ENCODE measurements at regions not wholly inside any gene's neighbourhood (a gene's known extent, or its start where the extent isn't known, plus 50 kb on each side); places are given as distances from the start of the nearest gene placed in this dataset.

DNA sequence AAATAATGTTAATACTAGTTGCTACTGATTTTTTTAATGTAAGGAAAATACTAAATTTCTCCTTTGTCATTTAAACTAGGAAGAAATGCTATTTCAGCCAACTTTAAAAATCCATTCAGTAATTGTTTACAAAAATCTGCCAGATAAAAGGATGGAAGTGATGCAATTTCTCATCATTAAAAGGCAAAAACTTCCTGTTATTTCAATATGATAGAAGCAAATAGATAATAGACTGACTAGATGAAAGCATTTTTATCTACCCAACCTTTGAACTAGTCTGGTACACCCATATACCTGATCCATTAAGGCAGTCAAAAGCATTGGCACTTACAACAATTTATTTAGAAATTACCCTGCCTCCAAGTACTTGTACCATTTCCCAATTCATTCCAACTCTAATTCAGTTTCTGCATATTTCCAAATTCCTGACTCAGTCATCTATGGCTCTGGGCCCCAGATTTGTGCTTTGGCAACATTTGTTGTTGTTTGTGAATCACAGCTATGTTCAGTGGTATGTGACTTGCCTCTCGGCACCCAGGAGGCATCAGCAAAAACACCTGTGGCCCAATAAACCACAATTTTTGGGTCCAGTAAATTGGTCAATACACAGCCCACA is 482.6 kb upstream of the SEMA3A start:
- Histone ChIP-seq H3K9me3 (ENCODE audit: control insufficient read depth, insufficient read depth, low read length) (no peaks in the 10 kb centered on the region), H3K27ac (ENCODE audit: low read depth, low read length) (no peak overlapping the region), H3K27me3 (ENCODE audit: control insufficient read depth, insufficient read depth, low read length) (no peaks in the 10 kb centered on the region), H3K4me3 (ENCODE audit: low read depth, low read length) (no peak overlapping the region), H3K36me3 (ENCODE audit: control insufficient read depth, insufficient read depth, low read length) (no peaks in the 10 kb centered on the region), H3K4me1 (ENCODE audit: control insufficient read depth, insufficient read depth, low read length) (no peaks in the 10 kb centered on the region)
- DNase-seq (ENCODE audit: low read depth in 4 of 6, low spot score in 6 of 6): no peak
- WGBS (ENCODE audit: insufficient coverage): no CpG with 5 or more reads among the region's 1 CpG

DNA sequence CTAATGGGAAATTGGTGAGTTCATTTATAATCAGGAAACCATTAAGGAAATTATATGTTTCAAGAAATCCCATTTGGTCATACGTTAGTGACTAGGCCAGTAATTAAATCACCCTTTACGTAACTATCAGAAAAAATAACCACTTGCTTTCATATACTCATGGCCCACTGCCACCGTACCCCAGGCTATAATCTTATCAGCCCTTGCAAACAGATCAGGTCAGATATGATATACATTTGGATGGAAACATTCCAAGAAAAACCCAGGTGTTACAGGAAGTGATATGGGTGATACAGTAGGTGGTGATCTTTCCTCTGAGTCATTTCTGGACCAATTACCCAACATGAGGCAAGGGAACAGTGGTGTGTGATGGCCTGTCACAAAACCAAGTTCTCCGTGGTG is 481.0 kb upstream of the SEMA3A start:
- Histone ChIP-seq H3K4me3 (ENCODE audit: low read depth, low read length) (no peak overlapping the region), H3K36me3 (ENCODE audit: control insufficient read depth, insufficient read depth, low read length) (no peaks in the 10 kb centered on the region), H3K9me3 (ENCODE audit: control insufficient read depth, insufficient read depth, low read length) (no peaks in the 10 kb centered on the region), H3K4me1 (ENCODE audit: control insufficient read depth, insufficient read depth, low read length) (no peaks in the 10 kb centered on the region), H3K27ac (ENCODE audit: low read depth, low read length) (no peak overlapping the region), H3K27me3 (ENCODE audit: control insufficient read depth, insufficient read depth, low read length) (no peaks in the 10 kb centered on the region)
- no CpG with 5 or more reads among the region's 4 CpGs for WGBS (ENCODE audit: insufficient coverage)
- DNase-seq (ENCODE audit: low read depth in 4 of 6, low spot score in 6 of 6): no peak

DNA sequence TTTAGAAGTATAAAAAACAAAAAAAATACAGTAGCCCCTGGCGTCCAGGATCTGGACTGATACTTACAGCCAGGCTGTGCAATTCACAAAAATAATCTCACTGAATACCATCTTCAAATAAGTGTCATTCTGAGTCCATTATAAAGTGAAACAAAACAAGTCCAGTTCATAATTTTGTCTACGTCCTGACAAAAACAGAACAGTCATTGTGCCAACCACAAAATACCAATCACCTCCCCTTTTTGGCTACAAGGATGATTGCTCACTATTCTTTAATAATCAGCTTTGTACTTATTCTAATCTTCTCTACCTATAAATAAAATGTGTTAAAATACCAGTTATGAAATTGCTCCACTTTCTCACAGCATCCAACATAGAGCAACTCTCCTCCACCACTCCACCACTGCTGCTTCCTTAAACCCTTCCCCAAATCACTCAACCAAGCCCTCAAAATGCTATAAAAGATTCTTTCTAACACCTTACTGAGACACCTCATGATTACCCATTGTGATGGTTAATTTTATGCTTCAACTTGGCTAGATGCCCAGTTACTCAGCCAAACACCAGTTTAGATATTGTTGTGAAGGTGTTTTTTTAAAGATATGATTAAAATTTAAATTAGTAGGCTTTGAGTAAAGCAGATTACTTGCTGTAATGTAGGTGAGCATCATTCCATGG is 479.8 kb upstream of the SEMA3A start:
- DNase-seq (ENCODE audit: low read depth in 4 of 6, low spot score in 6 of 6): no peak
- Histone ChIP-seq H3K4me1 (ENCODE audit: control insufficient read depth, insufficient read depth, low read length) (no peaks in the 10 kb centered on the region), H3K9me3 (ENCODE audit: control insufficient read depth, insufficient read depth, low read length) (no peaks in the 10 kb centered on the region), H3K27me3 (ENCODE audit: control insufficient read depth, insufficient read depth, low read length) (no peaks in the 10 kb centered on the region), H3K4me3 (ENCODE audit: low read depth, low read length) (no peak overlapping the region), H3K36me3 (ENCODE audit: control insufficient read depth, insufficient read depth, low read length) (no peaks in the 10 kb centered on the region), H3K27ac (ENCODE audit: low read depth, low read length) (no peak overlapping the region)
- 89% methylated on average over 2 of the region's 2 CpGs for WGBS (ENCODE audit: insufficient coverage)

DNA sequence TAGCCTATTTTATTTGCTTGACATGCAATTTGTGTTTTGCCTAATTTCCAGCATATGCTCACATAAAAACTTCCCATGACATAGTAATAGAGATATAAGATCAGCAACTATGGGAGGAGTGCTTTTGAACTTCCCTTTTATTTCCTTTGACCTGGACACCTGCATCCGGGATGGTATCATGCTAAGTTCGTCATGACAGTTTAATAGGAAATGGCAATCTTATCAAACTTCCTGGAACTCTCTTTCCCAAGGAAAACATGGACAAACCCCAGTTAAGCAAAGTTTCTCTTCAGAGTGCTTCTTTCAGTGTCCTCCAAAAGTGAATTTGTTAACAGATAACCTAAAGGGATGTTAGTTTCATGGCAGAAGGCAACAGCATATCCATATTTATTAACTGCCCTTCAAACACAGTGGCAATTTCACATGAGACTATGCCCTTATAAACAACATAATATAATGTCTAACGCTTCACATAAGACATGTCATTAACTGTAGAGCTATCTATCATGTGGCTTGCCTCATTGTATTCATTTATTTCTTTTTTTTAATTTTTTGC is 474.7 kb upstream of the SEMA3A start:
- 100% methylated on average over 1 of the region's 3 CpGs for WGBS (ENCODE audit: insufficient coverage)
- no peaks in the 10 kb centered on the region for H3K27me3 ChIP-seq (ENCODE audit: control insufficient read depth, insufficient read depth, low read length)
- H3K4me1 ChIP-seq (ENCODE audit: control insufficient read depth, insufficient read depth, low read length): no peaks in the 10 kb centered on the region
- no peak overlapping the region for H3K27ac ChIP-seq (ENCODE audit: low read depth, low read length)
- H3K9me3 ChIP-seq (ENCODE audit: control insufficient read depth, insufficient read depth, low read length): no peaks in the 10 kb centered on the region
- H3K4me3 ChIP-seq (ENCODE audit: low read depth, low read length): no peak overlapping the region
- DNase-seq (ENCODE audit: low read depth in 4 of 6, low spot score in 6 of 6): no peak
- no peaks in the 10 kb centered on the region for H3K36me3 ChIP-seq (ENCODE audit: control insufficient read depth, insufficient read depth, low read length)

DNA sequence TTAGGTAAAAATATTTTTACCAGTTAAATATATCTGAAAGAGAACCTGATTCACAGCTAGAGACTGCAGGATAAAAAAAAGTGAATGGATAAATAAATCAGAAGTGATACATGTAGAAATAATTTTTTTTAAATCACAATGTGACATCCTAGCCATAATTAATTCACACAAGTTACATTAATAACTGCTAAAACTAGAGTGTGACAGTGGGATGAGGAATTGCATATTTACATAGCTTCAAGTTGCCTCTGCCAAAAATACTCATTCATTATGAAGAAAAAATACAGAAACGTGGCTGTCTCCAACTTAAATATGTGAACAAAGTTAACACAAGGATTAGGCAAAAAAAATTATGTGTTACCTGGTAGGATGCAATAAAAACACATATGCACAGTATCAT is 473.5 kb upstream of the SEMA3A start:
- Histone ChIP-seq H3K4me3 (ENCODE audit: low read depth, low read length) (no peak overlapping the region), H3K27me3 (ENCODE audit: control insufficient read depth, insufficient read depth, low read length) (no peaks in the 10 kb centered on the region), H3K27ac (ENCODE audit: low read depth, low read length) (no peak overlapping the region), H3K36me3 (ENCODE audit: control insufficient read depth, insufficient read depth, low read length) (no peaks in the 10 kb centered on the region), H3K9me3 (ENCODE audit: control insufficient read depth, insufficient read depth, low read length) (no peaks in the 10 kb centered on the region), H3K4me1 (ENCODE audit: control insufficient read depth, insufficient read depth, low read length) (no peaks in the 10 kb centered on the region)
- DNase-seq (ENCODE audit: low read depth in 4 of 6, low spot score in 6 of 6): no peak
- no CpG with 5 or more reads among the region's 1 CpG for WGBS (ENCODE audit: insufficient coverage)

DNA sequence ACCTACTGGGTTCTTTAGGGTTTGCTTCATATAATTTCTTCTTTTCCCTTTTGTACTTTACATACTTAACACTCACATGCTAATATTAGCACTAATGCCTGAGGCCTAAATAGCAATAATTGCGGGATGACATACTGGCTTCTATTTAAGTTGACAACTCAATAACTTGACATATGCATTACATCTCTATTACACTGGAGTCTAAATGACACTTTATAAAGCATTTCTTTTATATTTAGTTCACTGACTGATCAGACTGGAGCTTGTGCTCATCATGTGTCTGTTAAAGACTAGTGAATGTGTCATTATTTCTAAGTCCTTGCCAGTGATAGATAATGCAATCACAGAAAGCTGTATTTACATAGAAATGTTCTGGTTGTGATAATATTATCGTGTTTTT is 472.1 kb upstream of the SEMA3A start:
- Histone ChIP-seq H3K4me1 (ENCODE audit: control insufficient read depth, insufficient read depth, low read length) (no peaks in the 10 kb centered on the region), H3K4me3 (ENCODE audit: low read depth, low read length) (no peak overlapping the region), H3K27me3 (ENCODE audit: control insufficient read depth, insufficient read depth, low read length) (no peaks in the 10 kb centered on the region), H3K9me3 (ENCODE audit: control insufficient read depth, insufficient read depth, low read length) (no peaks in the 10 kb centered on the region), H3K27ac (ENCODE audit: low read depth, low read length) (no peak overlapping the region), H3K36me3 (ENCODE audit: control insufficient read depth, insufficient read depth, low read length) (no peaks in the 10 kb centered on the region)
- no CpG with 5 or more reads among the region's 2 CpGs for WGBS (ENCODE audit: insufficient coverage)
- no peak for DNase-seq (ENCODE audit: low read depth in 4 of 6, low spot score in 6 of 6)

DNA sequence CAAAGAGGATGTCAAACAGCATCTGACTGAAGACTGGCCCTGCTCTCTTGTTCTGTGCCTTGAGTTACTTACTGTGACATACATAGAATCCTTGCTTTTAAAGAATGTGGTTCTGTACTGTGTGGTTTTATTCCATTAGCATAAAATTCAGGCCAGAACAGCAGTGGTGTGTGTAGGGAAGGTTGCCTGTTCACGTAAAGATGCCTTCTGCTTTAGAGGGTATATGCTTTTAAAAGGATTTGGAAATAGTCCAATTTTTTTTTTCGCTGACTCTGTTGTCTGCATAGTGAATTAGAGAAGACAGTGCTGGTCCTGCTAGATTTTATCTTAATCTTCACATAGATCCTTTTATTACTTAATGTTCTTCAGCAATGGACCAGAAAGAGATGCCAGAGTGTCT is 470.8 kb upstream of the SEMA3A start:
- peak in 2 of 6 donors; percentile 15 to 43 for DNase-seq (ENCODE audit: low read depth in 4 of 6, low spot score in 6 of 6)
- Histone ChIP-seq H3K4me3 (ENCODE audit: low read depth, low read length) (no peak overlapping the region), H3K36me3 (ENCODE audit: control insufficient read depth, insufficient read depth, low read length) (no peaks in the 10 kb centered on the region), H3K9me3 (ENCODE audit: control insufficient read depth, insufficient read depth, low read length) (no peaks in the 10 kb centered on the region), H3K27ac (ENCODE audit: low read depth, low read length) (no peak overlapping the region), H3K27me3 (ENCODE audit: control insufficient read depth, insufficient read depth, low read length) (no peaks in the 10 kb centered on the region), H3K4me1 (ENCODE audit: control insufficient read depth, insufficient read depth, low read length) (no peaks in the 10 kb centered on the region)
- WGBS (ENCODE audit: insufficient coverage): no CpG with 5 or more reads among the region's 2 CpGs

DNA sequence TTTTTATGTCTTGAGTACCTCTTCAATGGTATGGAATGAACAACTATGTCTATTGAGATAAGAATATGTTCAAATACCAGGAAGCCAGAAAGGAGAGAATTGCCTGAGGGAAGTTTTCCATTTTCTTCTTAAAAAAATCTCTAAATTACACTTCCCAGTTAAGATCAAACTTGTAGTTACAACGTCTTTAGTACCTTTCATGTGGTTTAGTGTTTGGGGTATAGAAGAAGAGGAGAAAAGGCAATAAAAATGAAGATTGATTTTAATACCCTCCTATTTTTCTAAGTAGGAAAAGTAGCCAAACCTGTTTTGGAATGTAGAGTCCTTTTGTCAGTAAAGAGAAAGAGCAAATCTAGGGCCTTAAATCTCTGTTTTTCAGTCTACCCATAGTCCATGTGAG is 470.0 kb upstream of the SEMA3A start:
- no peaks in the 10 kb centered on the region for H3K36me3 ChIP-seq (ENCODE audit: control insufficient read depth, insufficient read depth, low read length)
- no peak for DNase-seq (ENCODE audit: low read depth in 4 of 6, low spot score in 6 of 6)
- no CpG with 5 or more reads among the region's 1 CpG for WGBS (ENCODE audit: insufficient coverage)
- no peaks in the 10 kb centered on the region for H3K4me1 ChIP-seq (ENCODE audit: control insufficient read depth, insufficient read depth, low read length)
- no peak overlapping the region for H3K27ac ChIP-seq (ENCODE audit: low read depth, low read length)
- no peaks in the 10 kb centered on the region for H3K9me3 ChIP-seq (ENCODE audit: control insufficient read depth, insufficient read depth, low read length)
- no peak overlapping the region for H3K4me3 ChIP-seq (ENCODE audit: low read depth, low read length)
- no peaks in the 10 kb centered on the region for H3K27me3 ChIP-seq (ENCODE audit: control insufficient read depth, insufficient read depth, low read length)

DNA sequence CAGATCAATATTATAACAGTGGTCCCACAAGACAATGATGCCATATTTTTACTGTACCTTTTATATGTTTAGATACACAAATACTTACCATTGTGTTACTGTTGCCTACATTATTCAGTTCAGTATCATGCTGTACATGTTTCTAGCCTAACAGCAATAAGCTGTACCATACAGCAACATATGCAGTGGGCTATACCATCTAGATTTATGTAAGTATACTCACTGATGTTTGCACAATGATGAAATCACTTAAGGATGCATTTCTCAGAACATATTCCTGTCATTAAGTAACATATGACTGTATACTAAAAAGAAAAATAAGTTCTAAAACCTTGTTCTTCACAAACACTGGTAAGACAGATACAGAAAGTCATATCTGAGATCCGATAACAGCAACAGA is 468.6 kb upstream of the SEMA3A start:
- Histone ChIP-seq H3K27me3 (ENCODE audit: control insufficient read depth, insufficient read depth, low read length) (no peaks in the 10 kb centered on the region), H3K36me3 (ENCODE audit: control insufficient read depth, insufficient read depth, low read length) (no peaks in the 10 kb centered on the region), H3K9me3 (ENCODE audit: control insufficient read depth, insufficient read depth, low read length) (no peaks in the 10 kb centered on the region), H3K4me3 (ENCODE audit: low read depth, low read length) (no peak overlapping the region), H3K27ac (ENCODE audit: low read depth, low read length) (no peak overlapping the region), H3K4me1 (ENCODE audit: control insufficient read depth, insufficient read depth, low read length) (no peaks in the 10 kb centered on the region)
- WGBS (ENCODE audit: insufficient coverage): no CpG with 5 or more reads among the region's 1 CpG
- no peak for DNase-seq (ENCODE audit: low read depth in 4 of 6, low spot score in 6 of 6)

DNA sequence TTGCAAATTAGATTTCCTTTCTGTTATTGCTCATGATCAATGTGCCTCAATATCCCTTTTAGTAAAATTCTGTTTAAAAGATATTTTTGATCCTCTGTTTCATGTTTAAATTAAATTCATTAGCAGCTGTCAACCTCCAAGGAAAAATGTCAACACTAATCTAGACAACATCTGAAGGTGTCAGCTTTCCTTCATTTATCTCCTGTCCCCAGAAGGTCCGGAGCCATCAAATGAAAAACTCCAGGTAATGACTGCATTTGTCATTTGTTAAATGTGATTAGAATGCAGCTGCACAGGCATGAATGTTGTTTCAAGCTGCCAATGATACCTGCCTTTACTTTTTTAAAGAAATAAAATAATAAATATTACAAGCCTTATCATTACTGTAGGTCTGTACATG is 463.7 kb upstream of the SEMA3A start:
- H3K36me3 ChIP-seq (ENCODE audit: control insufficient read depth, insufficient read depth, low read length): no peaks in the 10 kb centered on the region
- H3K4me1 ChIP-seq (ENCODE audit: control insufficient read depth, insufficient read depth, low read length): no peaks in the 10 kb centered on the region
- H3K27me3 ChIP-seq (ENCODE audit: control insufficient read depth, insufficient read depth, low read length): no peaks in the 10 kb centered on the region
- H3K4me3 ChIP-seq (ENCODE audit: low read depth, low read length): no peak overlapping the region
- no peak overlapping the region for H3K27ac ChIP-seq (ENCODE audit: low read depth, low read length)
- no CpG with 5 or more reads among the region's 1 CpG for WGBS (ENCODE audit: insufficient coverage)
- DNase-seq (ENCODE audit: low read depth in 4 of 6, low spot score in 6 of 6): no peak
- H3K9me3 ChIP-seq (ENCODE audit: control insufficient read depth, insufficient read depth, low read length): no peaks in the 10 kb centered on the region

Data from spinal cord (tissue), 9 donors.